Suprapubic skin (tissue), 4 donors: ENCODE measurements at regions not wholly inside any gene's neighbourhood (a gene's known extent, or its start where the extent isn't known, plus 50 kb on each side); places are given as distances from the start of the nearest gene placed in this dataset.
"Not testable (repeated sequence)": the region's sequence is repeated elsewhere in the genome, so short reads cannot be mapped to it uniquely, and the experiment has no call there.

Source experiments
- CTCF ChIP-seq, 2 donors: fragments of 200-600 bp in 1 of 2; fragments of 450-650 bp in 1 of 2; sonication (generic) in 1 of 2; IDR thresholded peaks; one replicate each; pipeline ENCODE4 v1.5.1; 2016 to 2019; ENCODE audit warnings: antibody characterized with exemption in 2 of 2, mild to moderate bottlenecking in 1 of 2, moderate library complexity in 1 of 2
- EP300 ChIP-seq: sonication (generic); formaldehyde crosslinking; IDR thresholded peaks from one replicate; pipeline ENCODE4 v1.6.1; 2017; ENCODE audit warnings: antibody characterized with exemption
- POLR2A ChIP-seq, 2 donors: fragments of 450-650 bp; IDR thresholded peaks; one replicate each; pipeline ENCODE4 v1.6.1; 2017; ENCODE audit warnings: antibody characterized with exemption in 2 of 2, mild to moderate bottlenecking in 2 of 2, moderate library complexity in 2 of 2
- POLR2AphosphoS5 ChIP-seq, 3 donors: sonication (generic); formaldehyde crosslinking; IDR thresholded peaks; one replicate each; pipeline ENCODE4 v1.6.1; 2017; ENCODE audit warnings: antibody characterized with exemption in 3 of 3

GRCh38 chr19:14327061-14327460, 54.2 kb upstream of the ADGRE5 start:
- not testable (repeated sequence) for TF ChIP-seq CTCF (IDR thresholded peaks at IDR 0.05); POLR2A (IDR thresholded peaks at IDR 0.05); POLR2AphosphoS5 (IDR thresholded peaks at IDR 0.05); EP300
